SK-MEL-5 (cell line): ENCODE measurements at regions not wholly inside any gene's neighbourhood (a gene's known extent, or its start where the extent isn't known, plus 50 kb on each side); places are given as distances from the start of the nearest gene placed in this dataset.
"Not testable (repeated sequence)": the region's sequence is repeated elsewhere in the genome, so short reads cannot be mapped to it uniquely, and the experiment has no call there.

Experiments
- DNase-seq: peaks from one replicate; pipeline ENCODE4 v3.0.0-alpha.2; 2016; ENCODE audit warnings: low read depth, low spot score
- in situ Hi-C: cut with HindIII; loops from 2 replicates; pipeline ENCODE4 v1.10.0; 2016; ENCODE audit warnings: low sequenced_read_pairs, high pct_unique_total_duplicates, low pct_unique_long_range_greater_than_20kb

DNA sequence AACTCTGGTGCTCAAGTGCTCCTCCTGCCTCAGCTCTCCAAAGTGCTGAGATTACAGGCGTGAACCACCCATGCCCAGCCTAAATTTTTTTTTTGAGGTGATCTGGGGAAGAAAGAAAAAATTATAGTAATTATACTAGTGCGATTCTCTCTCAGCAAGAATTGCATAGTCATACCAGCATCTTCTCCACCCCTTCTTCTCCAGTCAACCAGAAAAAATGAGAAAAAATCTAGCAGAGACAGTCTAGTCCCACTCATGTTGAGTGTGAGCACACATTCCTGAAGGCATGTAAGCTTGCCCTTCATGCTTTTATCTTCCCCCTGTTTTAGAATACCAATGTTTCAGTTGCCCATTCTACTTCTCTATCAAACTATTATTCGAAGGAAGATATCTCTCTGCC is 207.6 kb downstream of the S1PR1 start:
- no peak for DNase-seq
- in situ Hi-C loops = no loop called here

DNA sequence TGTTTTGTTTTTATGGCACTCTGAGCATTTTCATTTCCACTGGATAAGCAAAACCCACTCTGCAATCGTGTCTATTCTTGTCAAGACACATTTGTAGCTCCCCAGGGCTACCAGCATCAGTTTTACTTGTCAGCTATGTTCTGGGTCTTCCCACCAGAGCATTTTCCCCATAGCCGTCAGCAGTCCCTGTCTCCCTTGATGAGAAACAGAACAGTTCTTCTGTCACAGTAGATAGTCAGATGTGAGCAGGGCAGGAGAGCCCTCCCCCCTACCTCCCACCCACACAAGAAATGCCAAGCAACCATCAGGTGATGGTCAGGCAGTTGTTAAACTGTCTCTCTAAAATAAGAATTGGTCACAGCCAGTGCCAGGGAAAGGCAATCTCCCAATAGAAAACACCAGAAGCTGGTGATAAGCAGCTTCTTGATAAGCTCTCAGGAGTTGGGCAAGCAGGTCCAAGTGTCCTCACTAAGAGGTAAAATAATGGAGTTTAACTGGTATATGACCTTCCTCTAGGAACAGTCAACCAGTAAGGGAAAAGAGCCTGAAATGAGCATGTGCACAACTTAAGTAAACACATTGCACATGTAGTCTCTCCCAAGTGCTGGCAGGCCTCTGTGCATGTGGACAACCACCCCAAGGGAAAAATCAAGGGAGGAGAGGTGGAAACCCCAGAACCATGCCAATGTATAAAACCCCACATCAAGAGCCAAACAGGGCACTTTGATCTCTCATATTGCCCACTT is 208.2 kb downstream of the S1PR1 start:
- no peak for DNase-seq
- in situ Hi-C loops = no loop called here

DNA sequence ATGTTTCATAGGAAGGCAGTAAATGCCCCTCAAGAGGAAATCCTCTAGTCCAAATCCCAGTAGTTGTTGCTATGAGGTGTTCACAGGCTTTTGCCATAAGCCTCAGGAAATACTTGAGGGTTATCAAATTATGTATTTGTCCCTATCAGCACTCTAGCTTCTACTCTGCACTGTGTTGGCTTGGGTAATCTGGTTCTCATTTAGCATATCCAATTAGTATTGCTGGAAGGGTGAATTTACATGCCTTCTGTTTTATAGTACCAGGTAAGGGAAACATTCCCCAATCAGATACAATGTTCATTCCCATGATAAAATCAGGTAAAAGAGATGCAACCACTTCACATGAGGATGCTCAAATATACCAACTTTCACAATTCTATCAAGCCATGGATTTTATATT is 211.2 kb downstream of the S1PR1 start:
- in situ Hi-C loops = no loop called here
- DNase-seq = no peak

DNA sequence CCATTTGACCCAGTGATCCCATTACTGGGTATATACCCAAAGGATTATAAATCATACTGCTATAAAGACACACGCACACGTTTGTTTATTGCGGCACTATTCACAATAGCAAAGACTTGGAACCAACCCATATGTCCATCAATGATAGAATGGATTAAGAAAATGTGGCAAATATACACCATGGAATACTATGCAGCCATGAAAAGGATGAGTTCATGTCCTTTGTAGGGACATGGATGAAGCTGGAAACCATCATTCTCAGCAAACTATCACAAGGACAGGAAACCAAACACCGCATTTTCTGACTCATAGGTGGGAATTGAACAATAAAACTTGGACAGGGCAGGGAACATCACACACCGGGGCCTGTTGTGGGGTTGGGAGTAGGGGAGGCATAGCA is 213.9 kb downstream of the S1PR1 start:
- DNase-seq, in situ Hi-C loops: not testable (repeated sequence)

DNA sequence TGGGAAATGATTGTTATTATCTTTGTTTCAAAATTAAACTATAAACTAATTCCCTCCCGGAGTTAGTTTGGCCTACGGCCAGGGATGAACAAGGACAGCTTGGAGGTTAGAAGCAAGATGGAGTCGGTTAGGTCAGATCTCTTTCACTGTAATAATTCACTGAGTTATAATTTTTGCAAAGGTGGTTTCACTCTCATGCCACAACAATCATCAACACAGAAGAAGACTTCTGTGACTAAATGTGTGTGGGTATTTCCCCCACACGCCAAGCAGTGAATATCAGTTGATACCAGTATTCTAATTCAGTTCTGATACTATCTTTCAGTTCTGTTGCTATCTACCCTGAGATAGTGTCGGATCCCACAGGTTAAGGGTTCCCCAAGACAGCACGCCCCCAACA is 215.1 kb downstream of the S1PR1 start:
- no peak for DNase-seq
- in situ Hi-C loops = no loop called here

DNA sequence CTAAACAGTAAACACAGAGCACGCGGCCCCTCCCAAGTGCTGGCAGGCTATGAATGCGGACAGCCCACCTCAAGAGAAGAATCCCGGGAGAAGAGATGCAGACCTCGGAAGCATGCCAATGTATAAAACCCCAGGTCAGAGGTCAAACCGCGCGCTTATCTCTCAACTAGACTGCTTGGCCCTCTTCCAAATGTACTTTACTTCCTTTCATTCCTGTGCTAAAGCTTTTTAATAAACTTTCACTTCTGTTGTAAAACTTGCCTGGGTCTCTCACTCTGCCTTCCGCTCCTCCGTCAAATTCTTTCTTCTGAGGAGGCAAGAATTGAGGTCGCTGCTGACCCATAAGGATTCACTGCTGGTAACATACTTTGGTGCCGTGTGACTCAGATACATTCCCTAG is 216.0 kb downstream of the S1PR1 start:
- in situ Hi-C loops = no loop called here
- no peak for DNase-seq

DNA sequence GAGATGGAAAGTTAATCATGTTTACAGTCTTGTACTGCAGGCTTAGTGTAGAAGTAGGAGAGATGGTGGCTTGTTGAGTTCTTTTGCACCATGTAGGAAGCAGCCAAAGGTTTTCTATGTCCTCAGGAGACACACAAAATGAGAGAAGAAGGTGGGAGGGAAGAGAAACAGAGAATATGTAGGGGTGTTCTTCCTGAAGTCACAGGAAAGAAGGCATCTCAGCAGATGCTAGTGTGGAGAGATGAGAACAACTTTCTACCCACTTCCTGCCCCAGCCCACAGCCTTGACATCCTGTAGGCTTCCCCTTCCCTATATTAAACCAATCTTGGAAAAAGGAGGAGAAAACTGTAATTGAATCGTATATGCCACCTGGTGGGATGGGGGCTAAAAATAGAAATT is 217.0 kb downstream of the S1PR1 start:
- in situ Hi-C loops = no loop called here

DNA sequence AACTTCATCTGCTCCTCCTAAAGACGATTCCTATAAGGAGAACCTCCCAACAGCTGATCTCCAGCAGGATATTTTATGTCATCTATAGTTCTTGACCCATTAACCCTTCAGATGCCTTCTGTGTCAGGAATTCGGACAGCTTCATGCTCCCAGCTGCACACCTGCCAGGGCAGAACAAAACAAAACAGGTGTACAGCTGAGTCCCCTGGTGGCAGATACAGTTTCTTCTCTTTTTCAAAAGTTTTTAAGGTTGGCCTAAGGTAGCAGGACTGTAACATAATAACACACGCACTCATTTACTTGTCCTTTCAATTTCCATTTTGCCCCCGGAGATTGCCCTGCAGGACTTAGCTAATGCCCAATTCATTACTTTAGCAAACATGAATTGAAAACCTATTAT is 218.3 kb downstream of the S1PR1 start:
- in situ Hi-C loops = no loop called here
- no peak for DNase-seq

More for the DNA sequence above, 217.0 kb downstream of the S1PR1 start:
- DNase-seq = no peak

DNA sequence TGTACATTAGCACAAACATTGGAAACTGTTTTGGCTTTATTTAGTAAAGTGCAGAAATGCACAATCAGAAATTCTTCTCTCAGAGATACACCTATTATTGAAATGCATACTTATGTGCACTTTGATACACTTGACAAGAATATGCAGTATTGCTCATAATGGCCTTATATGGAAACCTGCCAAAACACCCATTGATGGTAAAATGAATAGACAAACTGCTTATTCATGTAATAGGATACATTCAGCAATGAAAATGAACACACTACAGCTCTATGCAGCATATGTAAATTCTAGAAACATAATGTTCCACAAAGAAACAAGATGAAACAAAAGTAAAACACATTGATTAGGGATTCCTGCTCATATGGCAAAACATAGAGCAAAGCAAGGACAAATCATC is 223.9 kb downstream of the S1PR1 start:
- in situ Hi-C loops = no loop called here

DNA sequence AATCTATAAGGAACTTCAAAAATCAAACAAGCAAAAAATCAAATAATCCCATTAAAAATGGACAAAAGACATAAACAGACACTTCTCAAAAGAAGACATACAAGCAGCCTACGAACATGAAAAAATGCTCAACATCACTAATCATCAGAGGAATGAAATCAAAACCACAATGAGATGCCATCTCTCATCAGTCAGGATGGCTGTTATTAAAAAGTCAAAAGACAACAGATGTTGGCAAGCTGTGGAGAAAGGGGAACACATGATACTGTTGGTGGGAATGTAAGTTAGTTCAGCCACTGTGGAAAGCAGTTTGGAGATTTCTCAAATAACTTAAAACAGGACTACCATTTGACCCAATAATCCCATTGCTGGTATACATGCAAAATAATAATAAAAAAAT is 226.4 kb downstream of the S1PR1 start:
- no peak for DNase-seq
- in situ Hi-C loops = no loop called here

More for the DNA sequence above, 223.9 kb downstream of the S1PR1 start:
- DNase-seq = no peak

DNA sequence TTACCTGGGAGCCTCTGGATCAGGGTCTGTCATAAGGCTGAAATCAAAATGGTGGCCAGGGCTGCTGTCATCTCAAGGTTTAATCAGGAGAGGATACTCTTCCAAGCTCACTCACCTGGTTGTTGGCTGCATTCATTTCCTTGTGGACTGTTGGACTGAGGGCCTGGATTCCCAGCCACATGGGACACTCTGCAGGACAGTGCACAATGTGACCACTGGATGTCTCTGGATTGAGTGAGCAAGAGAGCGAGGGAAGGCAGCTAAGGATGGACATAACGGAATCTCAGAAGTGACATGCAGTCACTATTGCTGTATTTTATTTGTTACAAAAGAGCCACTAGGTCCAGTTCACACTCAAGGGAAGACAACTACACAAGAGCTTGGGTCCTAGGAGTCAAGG is 229.1 kb downstream of the S1PR1 start:
- in situ Hi-C loops = no loop called here
- no peak for DNase-seq

DNA sequence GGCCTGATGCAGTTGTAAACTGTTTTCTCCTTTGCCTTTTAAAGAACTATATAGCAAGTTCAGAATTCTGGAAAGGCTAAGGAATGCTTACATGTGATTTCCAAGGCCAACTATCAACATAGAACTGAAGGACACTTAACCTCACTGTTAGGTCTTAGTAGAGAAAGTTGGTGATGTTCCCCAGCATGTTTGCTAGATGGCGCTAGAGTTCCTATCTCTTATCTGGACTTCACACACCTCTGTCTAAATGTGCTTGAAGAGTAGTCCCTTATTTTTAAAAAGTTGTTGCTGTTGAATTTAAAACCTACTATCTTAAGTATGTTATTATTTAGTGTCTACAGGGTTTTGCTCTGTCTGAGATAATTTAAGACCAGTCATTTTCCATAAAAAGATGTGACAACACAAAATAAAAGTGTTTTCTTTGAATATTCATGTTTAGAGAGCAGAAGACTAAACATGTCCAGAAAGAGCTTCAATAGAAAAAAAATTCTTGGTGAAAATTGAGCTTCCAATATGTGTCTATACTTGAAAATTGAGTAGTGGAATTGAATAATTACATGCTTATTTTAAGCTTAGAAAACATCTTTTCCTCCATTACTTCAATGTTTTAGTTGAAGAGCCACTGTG is 237.3 kb downstream of the S1PR1 start:
- peak; percentile 65 for DNase-seq
- in situ Hi-C loops = no loop called here

DNA sequence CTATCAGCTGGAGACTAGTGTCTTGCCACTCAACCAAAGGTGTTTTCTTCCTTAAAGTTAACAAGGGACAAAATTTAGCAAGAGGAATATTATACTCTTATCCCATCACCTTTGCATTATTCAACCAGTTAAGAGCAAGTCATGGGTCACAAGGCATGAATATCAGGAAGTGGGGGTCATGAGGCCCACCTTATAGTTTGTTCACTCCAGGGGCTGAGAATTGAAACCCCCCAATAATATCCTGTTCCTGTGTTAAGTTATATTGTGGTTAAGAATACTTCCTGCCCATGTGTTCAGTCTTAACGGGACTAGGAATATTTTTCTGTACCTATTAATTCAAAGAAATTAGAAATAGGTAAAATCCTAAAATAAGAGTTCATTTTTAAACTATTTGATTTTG is 239.7 kb downstream of the S1PR1 start:
- DNase-seq = no peak
- in situ Hi-C loops = no loop called here

DNA sequence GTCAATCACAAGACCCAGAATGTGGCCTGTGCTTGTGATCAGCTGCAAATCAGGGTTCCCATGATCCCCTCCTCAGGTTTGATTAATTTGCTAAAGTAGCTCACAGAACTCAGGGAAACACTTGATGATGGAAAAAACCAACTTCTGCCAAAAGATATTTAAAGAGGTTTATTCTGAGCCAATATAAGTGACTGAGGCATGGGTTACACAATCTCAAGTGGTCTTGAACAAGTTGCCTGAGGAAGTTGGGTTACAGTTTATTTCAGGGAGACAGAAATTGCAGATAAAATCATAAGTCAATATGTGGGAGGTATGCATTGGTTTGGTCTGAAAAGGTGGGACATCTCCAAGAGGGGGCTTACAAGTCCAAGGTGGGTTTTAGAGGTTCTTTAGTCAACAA is 243.1 kb downstream of the S1PR1 start:
- DNase-seq = no peak
- in situ Hi-C loops = no loop called here

DNA sequence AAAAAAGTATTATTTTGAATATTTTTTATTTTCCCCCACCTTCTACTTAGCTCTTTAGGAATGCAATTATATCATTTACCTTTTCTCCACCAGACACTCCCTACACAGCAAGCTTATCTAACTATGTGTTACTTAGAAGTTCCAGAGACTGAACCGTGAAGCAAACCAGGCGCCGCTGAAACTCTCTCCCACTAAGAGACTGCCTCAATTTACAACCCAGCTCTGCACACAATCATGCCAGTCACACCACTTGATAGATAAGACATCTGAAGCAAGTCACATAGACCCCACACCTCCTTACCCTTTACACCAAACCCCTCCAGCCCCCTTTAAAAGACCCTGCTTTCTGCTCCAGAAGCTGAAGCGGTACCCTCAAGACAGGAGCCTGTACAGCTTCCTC is 245.5 kb downstream of the S1PR1 start:
- no peak for DNase-seq
- in situ Hi-C loops = no loop called here

DNA sequence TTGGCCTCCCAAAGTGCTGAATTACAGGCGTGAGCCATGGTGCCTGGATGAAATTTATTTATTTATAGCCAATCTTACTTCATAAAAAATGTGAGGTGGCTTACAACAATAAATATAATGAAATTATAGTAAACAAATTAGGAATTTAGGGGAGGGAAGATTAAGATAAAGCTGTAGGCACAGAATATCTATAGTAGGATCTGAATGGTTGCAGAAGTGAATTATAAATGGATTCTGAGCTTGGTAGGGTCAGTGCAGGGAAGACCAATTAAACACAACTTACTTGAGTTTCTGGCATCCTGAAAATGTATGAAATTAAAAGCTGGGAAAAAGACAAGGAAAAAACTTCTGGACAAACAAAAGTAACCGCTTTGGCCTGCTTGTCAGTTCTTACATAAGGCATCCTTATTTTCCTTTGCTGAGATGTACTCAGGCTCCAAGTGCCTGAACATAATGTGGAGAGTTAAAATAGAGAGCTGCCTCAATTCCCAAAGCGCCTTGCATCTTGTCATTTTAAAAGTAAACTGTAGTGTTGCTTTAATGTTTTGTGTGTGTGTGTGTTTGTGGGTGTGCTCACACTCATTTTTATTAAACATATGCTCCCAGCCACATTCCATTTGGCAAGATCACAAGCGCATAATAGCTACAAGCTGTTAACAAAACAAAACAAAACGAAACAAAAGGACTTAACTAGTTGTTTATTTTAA is 247.3 kb downstream of the S1PR1 start:
- in situ Hi-C loops = no loop called here
- no peak for DNase-seq

DNA sequence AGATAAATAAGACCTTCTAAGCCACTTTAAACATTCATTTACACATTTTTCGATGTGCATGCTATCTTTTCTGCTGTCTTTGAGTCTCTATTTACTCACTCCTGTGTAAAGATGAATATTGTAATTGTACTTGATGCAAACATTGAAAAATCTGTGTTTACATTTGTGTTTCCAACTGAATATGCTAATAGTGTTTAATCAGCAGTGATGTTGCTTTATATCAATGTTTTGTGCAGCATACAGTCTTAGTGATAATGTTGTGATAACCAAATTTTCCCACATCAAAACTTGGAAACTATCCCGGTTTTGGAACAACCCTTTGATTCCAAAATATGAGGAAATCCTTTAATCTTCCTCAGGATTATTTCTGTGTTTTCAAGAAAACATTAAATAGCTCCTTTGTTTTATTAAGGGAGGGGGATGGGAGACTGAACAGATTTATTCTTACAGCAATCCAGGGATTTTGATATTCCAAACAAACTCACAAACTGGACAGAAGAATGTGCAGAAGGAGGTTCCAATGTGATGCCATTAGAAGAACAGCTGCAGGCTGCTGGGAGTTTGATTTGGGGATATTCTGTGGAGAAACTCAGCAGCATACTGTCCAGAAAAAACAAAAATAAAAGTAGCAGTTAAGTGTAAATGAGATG is 248.0 kb downstream of the S1PR1 start:
- no peak for DNase-seq
- in situ Hi-C loops = no loop called here

DNA sequence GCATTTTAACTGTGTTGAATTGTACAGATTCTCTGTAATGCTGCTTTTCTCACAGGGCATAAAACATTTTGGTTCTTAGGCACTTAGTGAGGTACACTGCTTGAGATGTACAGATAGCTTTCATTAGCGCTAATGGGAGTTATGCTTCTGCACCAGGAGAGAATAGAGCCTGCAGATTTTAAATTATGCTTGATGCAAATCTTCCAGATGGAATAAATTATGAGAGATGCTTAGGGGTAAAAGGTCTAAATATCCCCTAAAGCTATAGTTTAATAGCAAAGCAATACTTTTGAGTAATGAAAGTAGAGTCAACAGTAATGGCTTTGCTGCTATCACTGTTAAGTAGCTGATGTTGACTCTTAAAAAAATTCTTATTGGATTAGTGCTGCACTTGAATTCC is 248.9 kb downstream of the S1PR1 start:
- in situ Hi-C loops = no loop called here
- DNase-seq = no peak
